Upper lobe of right lung (tissue), 1 donor: ENCODE measurements at regions not wholly inside any gene's neighbourhood (a gene's known extent, or its start where the extent isn't known, plus 50 kb on each side); places are given as distances from the start of the nearest gene placed in this dataset.

Experiments
- ATAC-seq: fragments of 200-7000 bp; cut with Tn5 transposase; one replicate; pipeline ENCODE4 v1.9.1; 2020; ENCODE audit warnings: mild to moderate bottlenecking, moderate library complexity
- DNase-seq: peaks from one replicate; pipeline ENCODE4 v3.0.0-alpha.2; 2020
- H3K27ac ChIP-seq: fragments of 200-600 bp; one replicate; pipeline ENCODE4 v1.8.0; 2022
- H3K27me3 ChIP-seq: fragments of 200-600 bp; one replicate; pipeline ENCODE4 v1.8.0; 2022; ENCODE audit warnings: mild to moderate bottlenecking
- H3K36me3 ChIP-seq: fragments of 200-600 bp; one replicate; pipeline ENCODE4 v1.8.0; 2022
- H3K4me1 ChIP-seq: fragments of 200-600 bp; one replicate; pipeline ENCODE4 v1.8.0; 2022
- H3K4me3 ChIP-seq: fragments of 200-600 bp; one replicate; pipeline ENCODE4 v1.8.0; 2022; ENCODE audit warnings: mild to moderate bottlenecking
- H3K9me3 ChIP-seq: fragments of 200-600 bp; one replicate; pipeline ENCODE4 v1.8.0; 2022
- intact Hi-C: fragments of 100-400 bp; cut with DNase I; formaldehyde crosslinking; loops from one replicate; pipeline ENCODE4 v1.11.0; 2022
- TF ChIP-seq, protein P1 (sequence below): fragments of 200-600 bp; IDR thresholded peaks from one replicate; pipeline ENCODE4 v1.8.0; 2022; ENCODE audit warnings: antibody characterized with exemption
- donor health status: DM: no; HTN: yes; CAD: no; lungs with severe emphysema.

DNA sequence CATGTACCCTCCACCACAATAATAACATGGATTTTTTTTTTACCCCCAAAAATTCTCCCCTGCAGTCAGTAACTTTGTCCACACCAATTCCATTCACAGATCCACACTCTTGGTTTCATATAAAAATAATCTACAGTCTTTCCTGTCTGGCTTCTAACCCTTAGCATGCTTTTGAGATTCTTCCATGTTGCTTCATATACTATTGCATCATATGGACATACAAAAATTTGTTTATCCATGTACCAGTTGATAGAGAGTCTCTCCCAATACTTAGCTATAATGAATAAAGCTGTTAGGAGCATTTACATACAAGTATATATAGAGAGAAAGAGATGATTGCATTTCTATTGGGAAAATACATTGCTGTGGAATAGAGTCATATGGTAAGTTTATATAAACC lies 575.0 kb downstream of the XPNPEP1 start:
- Histone ChIP-seq H3K9me3 (peaks cover 5% of the 10 kb centered on the region), H3K4me3 (no peak overlapping the region), H3K4me1 (no peaks in the 10 kb centered on the region), H3K27me3 (no peaks in the 10 kb centered on the region), H3K36me3 (no peaks in the 10 kb centered on the region), H3K27ac (no peak overlapping the region)
- intact Hi-C loops, result no loop called here
- DNase-seq (no peak), ATAC-seq (no peak)
- TF ChIP-seq, protein P1, sequence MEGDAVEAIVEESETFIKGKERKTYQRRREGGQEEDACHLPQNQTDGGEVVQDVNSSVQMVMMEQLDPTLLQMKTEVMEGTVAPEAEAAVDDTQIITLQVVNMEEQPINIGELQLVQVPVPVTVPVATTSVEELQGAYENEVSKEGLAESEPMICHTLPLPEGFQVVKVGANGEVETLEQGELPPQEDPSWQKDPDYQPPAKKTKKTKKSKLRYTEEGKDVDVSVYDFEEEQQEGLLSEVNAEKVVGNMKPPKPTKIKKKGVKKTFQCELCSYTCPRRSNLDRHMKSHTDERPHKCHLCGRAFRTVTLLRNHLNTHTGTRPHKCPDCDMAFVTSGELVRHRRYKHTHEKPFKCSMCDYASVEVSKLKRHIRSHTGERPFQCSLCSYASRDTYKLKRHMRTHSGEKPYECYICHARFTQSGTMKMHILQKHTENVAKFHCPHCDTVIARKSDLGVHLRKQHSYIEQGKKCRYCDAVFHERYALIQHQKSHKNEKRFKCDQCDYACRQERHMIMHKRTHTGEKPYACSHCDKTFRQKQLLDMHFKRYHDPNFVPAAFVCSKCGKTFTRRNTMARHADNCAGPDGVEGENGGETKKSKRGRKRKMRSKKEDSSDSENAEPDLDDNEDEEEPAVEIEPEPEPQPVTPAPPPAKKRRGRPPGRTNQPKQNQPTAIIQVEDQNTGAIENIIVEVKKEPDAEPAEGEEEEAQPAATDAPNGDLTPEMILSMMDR, result no peak

DNA sequence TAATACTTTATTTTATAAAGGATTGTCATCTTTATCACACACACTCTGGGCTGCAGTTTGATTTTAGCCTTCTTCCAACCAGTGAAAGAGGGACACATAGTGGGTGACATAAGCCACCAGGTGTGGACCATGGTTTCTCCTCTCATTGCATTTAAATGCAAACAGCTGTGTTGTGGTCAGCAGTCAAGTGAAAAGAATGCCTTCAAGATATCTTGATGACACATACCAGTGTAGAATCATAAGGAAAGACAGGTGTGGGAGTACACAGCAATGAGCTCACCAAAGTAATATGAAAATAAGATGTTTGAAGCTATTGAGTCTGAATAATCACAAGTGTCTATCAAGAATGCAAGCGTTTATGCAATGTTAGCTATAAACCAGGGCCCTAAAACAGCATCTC lies 580.0 kb downstream of the XPNPEP1 start:
- intact Hi-C loops, result no loop called here
- H3K9me3 ChIP-seq, result no peaks in the 10 kb centered on the region
- ATAC-seq, result no peak

DNA sequence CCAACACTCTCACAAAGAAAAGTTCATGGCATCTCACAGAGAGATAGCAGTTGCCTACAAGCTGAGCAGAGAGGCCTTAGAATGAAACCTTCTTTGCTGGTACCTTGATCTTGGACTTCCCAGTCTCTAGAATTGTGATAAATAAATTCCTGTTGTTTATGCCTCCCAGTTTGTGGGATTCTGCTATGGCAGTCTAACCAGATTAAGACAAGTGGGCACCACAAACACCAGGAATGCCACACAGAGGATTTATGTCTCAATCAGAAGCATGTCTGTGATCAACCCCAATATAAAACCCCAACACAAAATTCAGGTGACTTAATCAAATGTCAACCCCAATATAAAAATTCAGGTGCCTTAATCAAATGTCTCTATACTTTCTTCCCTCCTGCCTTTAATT lies 581.3 kb downstream of the XPNPEP1 start:
- Histone ChIP-seq H3K9me3 (no peaks in the 10 kb centered on the region), H3K4me1 (no peaks in the 10 kb centered on the region), H3K4me3 (no peak overlapping the region), H3K36me3 (no peaks in the 10 kb centered on the region), H3K27ac (no peak overlapping the region), H3K27me3 (no peaks in the 10 kb centered on the region)
- intact Hi-C loops, result no loop called here
- ATAC-seq, result no peak
- no peak for DNase-seq
- TF ChIP-seq, protein P1, result no peak

More for the DNA sequence above, 580.0 kb downstream of the XPNPEP1 start:
- Histone ChIP-seq H3K36me3 (no peaks in the 10 kb centered on the region), H3K27ac (no peak overlapping the region), H3K4me3 (no peak overlapping the region), H3K4me1 (no peaks in the 10 kb centered on the region), H3K27me3 (no peaks in the 10 kb centered on the region)
- DNase-seq, result no peak
- TF ChIP-seq, protein P1, result no peak

DNA sequence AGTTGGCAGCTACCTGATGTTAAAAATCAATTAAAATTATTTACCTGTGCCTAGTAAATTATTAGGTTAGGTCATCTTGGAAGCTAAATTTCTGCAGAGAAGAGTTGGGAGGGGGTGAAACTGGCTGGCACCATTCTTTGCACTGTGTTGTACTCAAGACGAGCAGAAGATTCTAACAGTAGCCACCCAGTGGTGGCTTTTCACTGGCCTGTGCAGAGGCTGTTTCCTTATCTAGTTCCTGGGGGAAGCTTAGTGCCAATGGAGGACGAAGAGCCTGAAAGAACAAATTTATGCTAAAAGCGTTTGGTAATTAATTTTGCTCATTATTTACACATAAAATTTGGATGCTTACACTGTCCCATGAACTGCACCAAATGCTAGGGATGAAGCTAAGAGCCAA lies 595.3 kb downstream of the XPNPEP1 start:
- Histone ChIP-seq H3K36me3 (no peaks in the 10 kb centered on the region), H3K4me1 (no peaks in the 10 kb centered on the region), H3K27ac (no peak overlapping the region), H3K4me3 (no peak overlapping the region), H3K27me3 (no peaks in the 10 kb centered on the region), H3K9me3 (no peaks in the 10 kb centered on the region)
- intact Hi-C loops, result no loop called here
- no peak for DNase-seq
- ATAC-seq, result no peak
- TF ChIP-seq, protein P1, result no peak

DNA sequence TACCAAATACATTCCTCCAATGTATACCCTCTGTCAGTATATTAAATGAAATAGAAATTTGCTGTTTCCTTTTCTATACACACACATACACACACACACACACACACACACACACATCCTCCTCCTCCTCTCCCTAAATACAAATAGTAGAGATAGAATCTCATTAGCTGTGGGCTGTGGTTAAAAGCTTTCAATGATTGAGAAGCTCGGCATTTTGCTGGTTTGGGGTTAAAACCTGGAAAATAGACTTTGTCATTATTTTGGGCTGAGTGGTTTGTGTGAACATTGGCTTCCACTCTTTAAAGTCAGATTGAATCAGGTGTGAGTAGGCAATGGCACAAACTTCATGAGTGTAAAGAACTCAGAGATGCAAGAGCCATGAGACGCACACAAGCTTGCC lies 596.0 kb downstream of the XPNPEP1 start:
- Histone ChIP-seq H3K36me3 (no peaks in the 10 kb centered on the region), H3K27ac (no peak overlapping the region), H3K4me1 (no peaks in the 10 kb centered on the region), H3K27me3 (no peaks in the 10 kb centered on the region), H3K4me3 (no peak overlapping the region), H3K9me3 (no peaks in the 10 kb centered on the region)
- TF ChIP-seq, protein P1, result no peak
- intact Hi-C loops, result no loop called here
- ATAC-seq (no peak), DNase-seq (no peak)

DNA sequence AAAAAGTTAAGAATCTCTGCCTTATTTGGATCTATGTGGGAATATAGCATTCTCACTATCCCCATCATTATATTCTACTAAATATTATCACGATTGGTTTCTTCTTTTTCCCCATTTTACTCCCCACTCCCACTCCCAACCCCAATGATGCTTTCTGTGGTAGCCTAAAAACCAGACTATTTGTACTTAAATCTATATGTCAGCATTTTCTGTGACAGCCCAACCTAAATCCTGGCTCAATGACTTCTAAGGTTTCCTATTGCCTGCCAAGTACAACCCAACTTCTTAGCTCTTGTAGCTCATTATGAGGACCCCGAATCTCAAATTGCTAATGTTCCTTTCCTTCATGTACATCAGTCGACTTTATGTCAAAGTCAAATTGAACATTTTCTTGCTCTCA lies 598.6 kb downstream of the XPNPEP1 start:
- Histone ChIP-seq H3K9me3 (no peaks in the 10 kb centered on the region), H3K27me3 (no peaks in the 10 kb centered on the region), H3K4me1 (no peaks in the 10 kb centered on the region), H3K36me3 (no peaks in the 10 kb centered on the region), H3K27ac (no peak overlapping the region), H3K4me3 (no peak overlapping the region)
- intact Hi-C loops, result no loop called here
- DNase-seq (no peak), ATAC-seq (no peak)
- TF ChIP-seq, protein P1, result no peak
